ENCODE measurements at regions not wholly inside any gene's neighbourhood (a gene's known extent, or its start where the extent isn't known, plus 50 kb on each side); places are given as distances from the start of the nearest gene placed in this dataset.

DNA sequence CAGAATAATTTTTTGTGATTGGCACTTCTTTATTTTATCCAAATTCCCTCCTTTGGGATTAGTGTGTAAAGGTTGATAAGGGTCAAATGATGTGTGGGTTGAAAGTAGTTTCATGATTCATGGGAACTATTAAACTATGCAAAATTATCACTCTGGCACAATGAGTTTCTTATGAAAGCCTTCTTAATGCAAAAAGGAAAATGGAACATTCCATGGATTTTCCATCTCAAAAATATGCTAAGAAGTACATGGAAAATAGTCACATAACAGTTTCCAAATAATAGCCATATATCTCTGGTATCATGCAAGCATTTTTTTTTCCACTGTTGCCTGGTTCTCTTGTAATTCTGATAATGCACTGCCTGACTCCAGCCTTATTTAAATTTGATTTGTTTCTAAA, 639.7 kb downstream of the NR4A2 start:
- Mint-ChIP-seq H3K36me3 (ENCODE audit: low read depth) (no peaks in the 10 kb centered on the region), H3K9me3 (peaks cover 2% of the 10 kb centered on the region; the same call in 1 of the 3 replicates), H3K4me1 (no peaks in the 10 kb centered on the region), H3K27me3 (ENCODE audit: insufficient read depth, low read depth, poor library complexity) (peaks cover 2% of the 10 kb centered on the region), H3K4me3 (no peak overlapping the region), H3K27ac (no peak overlapping the region)
- Histone ChIP-seq H3K4me1 (ENCODE audit: insufficient read depth) (no peaks in the 10 kb centered on the region), H3K36me3 (ENCODE audit: insufficient read depth) (no peaks in the 10 kb centered on the region), H3K9me2 (ENCODE audit: insufficient read depth) (no peaks in the 10 kb centered on the region), H4K20me1 (replicated peaks; ENCODE audit: insufficient read depth) (no peaks in the 10 kb centered on the region), H3F3A (replicated peaks; ENCODE audit: low read depth) (no peaks in the 10 kb centered on the region), H3K27ac (ENCODE audit: low read depth) (no peak overlapping the region), H3K4me3 (no peak overlapping the region), H3K4me2 (no peak overlapping the region), H2AFZ (no peak overlapping the region), H3K27me3 (ENCODE audit: insufficient read depth) (no peaks in the 10 kb centered on the region), H3K79me2 (replicated peaks; ENCODE audit: insufficient read depth) (no peaks in the 10 kb centered on the region)
- no peak for TF ChIP-seq STAT1 (IDR thresholded peaks at IDR 0.05; ENCODE audit: unreplicated experiment)
- TF ChIP-seq ZNF331 (CRISPR knock-in tag; IDR thresholded peaks at IDR 0.05; ENCODE audit: low read depth) = no peak
- TF ChIP-seq NANOG (IDR thresholded peaks at IDR 0.05; ENCODE audit: borderline replicate concordance) = no peak
- no peak for TF ChIP-seq EZH2 (IDR thresholded peaks at IDR 0.05; ENCODE audit: low read depth, unreplicated experiment)
- no peak for TF ChIP-seq POLR2AphosphoS5 (IDR thresholded peaks at IDR 0.05; ENCODE audit: low read depth)
- TF ChIP-seq, protein P1, sequence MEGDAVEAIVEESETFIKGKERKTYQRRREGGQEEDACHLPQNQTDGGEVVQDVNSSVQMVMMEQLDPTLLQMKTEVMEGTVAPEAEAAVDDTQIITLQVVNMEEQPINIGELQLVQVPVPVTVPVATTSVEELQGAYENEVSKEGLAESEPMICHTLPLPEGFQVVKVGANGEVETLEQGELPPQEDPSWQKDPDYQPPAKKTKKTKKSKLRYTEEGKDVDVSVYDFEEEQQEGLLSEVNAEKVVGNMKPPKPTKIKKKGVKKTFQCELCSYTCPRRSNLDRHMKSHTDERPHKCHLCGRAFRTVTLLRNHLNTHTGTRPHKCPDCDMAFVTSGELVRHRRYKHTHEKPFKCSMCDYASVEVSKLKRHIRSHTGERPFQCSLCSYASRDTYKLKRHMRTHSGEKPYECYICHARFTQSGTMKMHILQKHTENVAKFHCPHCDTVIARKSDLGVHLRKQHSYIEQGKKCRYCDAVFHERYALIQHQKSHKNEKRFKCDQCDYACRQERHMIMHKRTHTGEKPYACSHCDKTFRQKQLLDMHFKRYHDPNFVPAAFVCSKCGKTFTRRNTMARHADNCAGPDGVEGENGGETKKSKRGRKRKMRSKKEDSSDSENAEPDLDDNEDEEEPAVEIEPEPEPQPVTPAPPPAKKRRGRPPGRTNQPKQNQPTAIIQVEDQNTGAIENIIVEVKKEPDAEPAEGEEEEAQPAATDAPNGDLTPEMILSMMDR (conservative IDR thresholded peaks at IDR 0.05; ENCODE audit: low read depth in 2 of 2) = no peak
- TF ChIP-seq EZH2phosphoT487 (IDR thresholded peaks at IDR 0.05; ENCODE audit: unreplicated experiment) = no peak
- TF ChIP-seq JUNB (IDR thresholded peaks at IDR 0.05; ENCODE audit: unreplicated experiment) = no peak
- TF ChIP-seq, protein P2, sequence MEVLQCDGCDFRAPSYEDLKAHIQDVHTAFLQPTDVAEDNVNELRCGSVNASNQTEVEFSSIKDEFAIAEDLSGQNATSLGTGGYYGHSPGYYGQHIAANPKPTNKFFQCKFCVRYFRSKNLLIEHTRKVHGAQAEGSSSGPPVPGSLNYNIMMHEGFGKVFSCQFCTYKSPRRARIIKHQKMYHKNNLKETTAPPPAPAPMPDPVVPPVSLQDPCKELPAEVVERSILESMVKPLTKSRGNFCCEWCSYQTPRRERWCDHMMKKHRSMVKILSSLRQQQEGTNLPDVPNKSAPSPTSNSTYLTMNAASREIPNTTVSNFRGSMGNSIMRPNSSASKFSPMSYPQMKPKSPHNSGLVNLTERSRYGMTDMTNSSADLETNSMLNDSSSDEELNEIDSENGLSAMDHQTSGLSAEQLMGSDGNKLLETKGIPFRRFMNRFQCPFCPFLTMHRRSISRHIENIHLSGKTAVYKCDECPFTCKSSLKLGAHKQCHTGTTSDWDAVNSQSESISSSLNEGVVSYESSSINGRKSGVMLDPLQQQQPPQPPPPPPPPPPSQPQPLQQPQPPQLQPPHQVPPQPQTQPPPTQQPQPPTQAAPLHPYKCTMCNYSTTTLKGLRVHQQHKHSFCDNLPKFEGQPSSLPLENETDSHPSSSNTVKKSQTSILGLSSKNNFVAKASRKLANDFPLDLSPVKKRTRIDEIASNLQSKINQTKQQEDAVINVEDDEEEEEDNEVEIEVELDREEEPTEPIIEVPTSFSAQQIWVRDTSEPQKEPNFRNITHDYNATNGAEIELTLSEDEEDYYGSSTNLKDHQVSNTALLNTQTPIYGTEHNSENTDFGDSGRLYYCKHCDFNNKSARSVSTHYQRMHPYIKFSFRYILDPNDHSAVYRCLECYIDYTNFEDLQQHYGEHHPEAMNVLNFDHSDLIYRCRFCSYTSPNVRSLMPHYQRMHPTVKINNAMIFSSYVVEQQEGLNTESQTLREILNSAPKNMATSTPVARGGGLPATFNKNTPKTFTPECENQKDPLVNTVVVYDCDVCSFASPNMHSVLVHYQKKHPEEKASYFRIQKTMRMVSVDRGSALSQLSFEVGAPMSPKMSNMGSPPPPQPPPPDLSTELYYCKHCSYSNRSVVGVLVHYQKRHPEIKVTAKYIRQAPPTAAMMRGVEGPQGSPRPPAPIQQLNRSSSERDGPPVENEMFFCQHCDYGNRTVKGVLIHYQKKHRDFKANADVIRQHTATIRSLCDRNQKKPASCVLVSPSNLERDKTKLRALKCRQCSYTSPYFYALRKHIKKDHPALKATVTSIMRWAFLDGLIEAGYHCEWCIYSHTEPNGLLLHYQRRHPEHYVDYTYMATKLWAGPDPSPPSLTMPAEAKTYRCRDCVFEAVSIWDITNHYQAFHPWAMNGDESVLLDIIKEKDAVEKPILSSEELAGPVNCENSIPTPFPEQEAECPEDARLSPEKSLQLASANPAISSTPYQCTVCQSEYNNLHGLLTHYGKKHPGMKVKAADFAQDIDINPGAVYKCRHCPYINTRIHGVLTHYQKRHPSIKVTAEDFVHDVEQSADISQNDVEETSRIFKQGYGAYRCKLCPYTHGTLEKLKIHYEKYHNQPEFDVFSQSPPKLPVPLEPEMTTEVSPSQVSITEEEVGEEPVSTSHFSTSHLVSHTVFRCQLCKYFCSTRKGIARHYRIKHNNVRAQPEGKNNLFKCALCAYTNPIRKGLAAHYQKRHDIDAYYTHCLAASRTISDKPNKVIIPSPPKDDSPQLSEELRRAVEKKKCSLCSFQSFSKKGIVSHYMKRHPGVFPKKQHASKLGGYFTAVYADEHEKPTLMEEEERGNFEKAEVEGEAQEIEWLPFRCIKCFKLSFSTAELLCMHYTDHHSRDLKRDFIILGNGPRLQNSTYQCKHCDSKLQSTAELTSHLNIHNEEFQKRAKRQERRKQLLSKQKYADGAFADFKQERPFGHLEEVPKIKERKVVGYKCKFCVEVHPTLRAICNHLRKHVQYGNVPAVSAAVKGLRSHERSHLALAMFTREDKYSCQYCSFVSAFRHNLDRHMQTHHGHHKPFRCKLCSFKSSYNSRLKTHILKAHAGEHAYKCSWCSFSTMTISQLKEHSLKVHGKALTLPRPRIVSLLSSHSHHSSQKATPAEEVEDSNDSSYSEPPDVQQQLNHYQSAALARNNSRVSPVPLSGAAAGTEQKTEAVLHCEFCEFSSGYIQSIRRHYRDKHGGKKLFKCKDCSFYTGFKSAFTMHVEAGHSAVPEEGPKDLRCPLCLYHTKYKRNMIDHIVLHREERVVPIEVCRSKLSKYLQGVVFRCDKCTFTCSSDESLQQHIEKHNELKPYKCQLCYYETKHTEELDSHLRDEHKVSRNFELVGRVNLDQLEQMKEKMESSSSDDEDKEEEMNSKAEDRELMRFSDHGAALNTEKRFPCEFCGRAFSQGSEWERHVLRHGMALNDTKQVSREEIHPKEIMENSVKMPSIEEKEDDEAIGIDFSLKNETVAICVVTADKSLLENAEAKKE (CRISPR knock-in tag; IDR thresholded peaks at IDR 0.05) = no peak
- TF ChIP-seq ZNF114 (CRISPR knock-in tag; IDR thresholded peaks at IDR 0.05) = no peak
- no peak for DNase-seq (ENCODE audit: low spot score)
- ATAC-seq = no peak

Measured in GM23338 (cell line).